GM23338 (cell line): ENCODE measurements at regions not wholly inside any gene's neighbourhood (a gene's known extent, or its start where the extent isn't known, plus 50 kb on each side); places are given as distances from the start of the nearest gene placed in this dataset.

Experiments used
- ATAC-seq: fragments of 200-7000 bp; cut with Tn5 transposase; 3 replicates; pipeline ENCODE4 v1.9.1; 2020
- DNase-seq: peaks from one replicate; pipeline ENCODE4 v3.0.0-alpha.2; 2015; ENCODE audit warnings: low spot score
- H2AFZ ChIP-seq: fragments of 200-600 bp; sonication (generic); 2 replicates; pipeline ENCODE4 v1.8.0; 2016; ENCODE audit warnings: antibody characterized with exemption, mild to moderate bottlenecking, moderate library complexity
- H3F3A ChIP-seq: fragments of 200-600 bp; sonication (generic); replicated peaks from 2 replicates; pipeline ENCODE4 v1.8.0; 2017; ENCODE audit warnings: antibody characterized with exemption, mixed run types, low read depth
- H3K27ac ChIP-seq: fragments of 200-600 bp; sonication (generic); 2 replicates; pipeline ENCODE4 v1.6.1; 2016; ENCODE audit warnings: low read depth
- H3K27me3 ChIP-seq: fragments of 200-600 bp; sonication (generic); 2 replicates; pipeline ENCODE4 v1.8.0; 2016; ENCODE audit warnings: mild to moderate bottlenecking, mixed run types, moderate library complexity; ENCODE audit not compliant: insufficient read depth
- H3K36me3 ChIP-seq: fragments of 200-600 bp; sonication (generic); 2 replicates; pipeline ENCODE4 v1.8.0; 2016; ENCODE audit warnings: mild to moderate bottlenecking; ENCODE audit not compliant: insufficient read depth
- H3K4me1 ChIP-seq: fragments of 200-600 bp; sonication (generic); 2 replicates; pipeline ENCODE4 v1.8.0; 2016; ENCODE audit warnings: mild to moderate bottlenecking, moderate library complexity; ENCODE audit not compliant: insufficient read depth
- H3K4me2 ChIP-seq: fragments of 200-600 bp; sonication (generic); 2 replicates; pipeline ENCODE4 v1.7.1; 2017; ENCODE audit warnings: mixed run types
- H3K4me3 ChIP-seq: fragments of 200-600 bp; sonication (generic); 2 replicates; pipeline ENCODE4 v1.6.1; 2016; ENCODE audit warnings: mixed run types
- H3K79me2 ChIP-seq: fragments of 200-600 bp; sonication (generic); replicated peaks from 2 replicates; pipeline ENCODE4 v1.8.0; 2017; ENCODE audit warnings: mild to moderate bottlenecking; ENCODE audit not compliant: insufficient read depth
- H3K9me2 ChIP-seq: fragments of 200-600 bp; sonication (generic); 2 replicates; pipeline ENCODE4 v1.8.0; 2017; ENCODE audit not compliant: insufficient read depth
- H4K20me1 ChIP-seq: fragments of 200-600 bp; sonication (generic); replicated peaks from 2 replicates; pipeline ENCODE4 v1.8.0; 2017; ENCODE audit warnings: mild to moderate bottlenecking; ENCODE audit not compliant: insufficient read depth
- H3K27ac Mint-ChIP-seq: 2 replicates; pipeline ENCODE4 v1.8.0; 2020; ENCODE audit warnings: inconsistent platforms, mild to moderate bottlenecking, moderate library complexity, mixed read lengths
- H3K27me3 Mint-ChIP-seq: 3 replicates; pipeline ENCODE4 v1.8.0; 2022; ENCODE audit warnings: low read depth, mild to moderate bottlenecking, moderate library complexity, mixed read lengths, inconsistent platforms; ENCODE audit not compliant: insufficient read depth, poor library complexity
- H3K36me3 Mint-ChIP-seq: 3 replicates; pipeline ENCODE4 v1.8.0; 2021; ENCODE audit warnings: low read depth, mild to moderate bottlenecking, inconsistent platforms, moderate library complexity, mixed read lengths
- H3K4me1 Mint-ChIP-seq: 3 replicates; pipeline ENCODE4 v1.8.0; 2020; ENCODE audit warnings: mild to moderate bottlenecking, inconsistent platforms, mixed read lengths
- H3K4me3 Mint-ChIP-seq: 3 replicates; pipeline ENCODE4 v1.8.0; 2021; ENCODE audit warnings: moderate library complexity, mild to moderate bottlenecking, inconsistent platforms, mixed read lengths
- H3K9me3 Mint-ChIP-seq: 3 replicates; pipeline ENCODE4 v1.8.0; 2020; ENCODE audit warnings: moderate library complexity, mild to moderate bottlenecking, inconsistent platforms, mixed read lengths
- CREB1 ChIP-seq: fragments of 250-450 bp; sonication (Bioruptor Pico); IDR thresholded peaks from 2 replicates; pipeline ENCODE4 v1.5.0; 2020; ENCODE audit warnings: low read depth, mild to moderate bottlenecking, moderate library complexity
- EZH2 ChIP-seq: fragments of 200-600 bp; sonication (generic); IDR thresholded peaks from one replicate; pipeline ENCODE4 v1.8.0; 2017; ENCODE audit warnings: antibody characterized with exemption, mild to moderate bottlenecking, low read depth; ENCODE audit not compliant: unreplicated experiment
- EZH2phosphoT487 ChIP-seq: fragments of 200-600 bp; sonication (generic); IDR thresholded peaks from one replicate; pipeline ENCODE4 v1.8.1; 2018; ENCODE audit warnings: antibody characterized with exemption; ENCODE audit not compliant: unreplicated experiment
- JUNB ChIP-seq: IDR thresholded peaks from one replicate; pipeline ENCODE4 v1.6.1; 2016; ENCODE audit warnings: antibody characterized with exemption; ENCODE audit not compliant: unreplicated experiment
- NANOG ChIP-seq: IDR thresholded peaks from 2 replicates; pipeline ENCODE4 v1.6.1; 2016; ENCODE audit warnings: antibody characterized with exemption, borderline replicate concordance
- POLR2AphosphoS5 ChIP-seq: IDR thresholded peaks from 2 replicates; pipeline ENCODE4 v1.6.1; 2016; ENCODE audit warnings: antibody characterized with exemption, low read depth
- STAT1 ChIP-seq: IDR thresholded peaks from one replicate; pipeline ENCODE4 v1.6.1; 2016; ENCODE audit warnings: antibody characterized with exemption; ENCODE audit not compliant: unreplicated experiment
- ZNF114 ChIP-seq: fragments of 250-450 bp; sonication (Bioruptor Pico); IDR thresholded peaks from 2 replicates; pipeline ENCODE4 v1.5.0; 2020; ENCODE audit warnings: mild to moderate bottlenecking, moderate library complexity
- ZNF331 ChIP-seq: fragments of 250-450 bp; sonication (Bioruptor Pico); IDR thresholded peaks from 2 replicates; pipeline ENCODE4 v1.5.0; 2020; ENCODE audit warnings: low read depth, mild to moderate bottlenecking, moderate library complexity
- TF ChIP-seq, protein P1 (sequence below): IDR thresholded peaks from 2 replicates; pipeline ENCODE4 v1.6.1; 2016; ENCODE audit warnings: antibody characterized with exemption
- TF ChIP-seq, protein P2 (sequence below), 2 experiments: fragments of 200-600 bp in 1 of 2; sonication (generic) in 1 of 2; conservative IDR thresholded peaks; 2 replicates each; pipeline versions ENCODE4 v1.5.1 to v1.6.1; 2016 to 2017; ENCODE audit warnings: antibody characterized with exemption in 2 of 2, low read depth in 2 of 2, mild to moderate bottlenecking in 2 of 2, moderate library complexity in 1 of 2
- TF ChIP-seq, protein P3 (sequence below): fragments of 250-450 bp; sonication (Bioruptor Pico); IDR thresholded peaks from 2 replicates; pipeline ENCODE4 v1.5.0; 2020; ENCODE audit warnings: mild to moderate bottlenecking, moderate library complexity
- TF ChIP-seq, protein P4 (sequence below): IDR thresholded peaks from one replicate; pipeline ENCODE4 v1.6.1; 2018; ENCODE audit warnings: antibody characterized with exemption; ENCODE audit not compliant: unreplicated experiment

DNA sequence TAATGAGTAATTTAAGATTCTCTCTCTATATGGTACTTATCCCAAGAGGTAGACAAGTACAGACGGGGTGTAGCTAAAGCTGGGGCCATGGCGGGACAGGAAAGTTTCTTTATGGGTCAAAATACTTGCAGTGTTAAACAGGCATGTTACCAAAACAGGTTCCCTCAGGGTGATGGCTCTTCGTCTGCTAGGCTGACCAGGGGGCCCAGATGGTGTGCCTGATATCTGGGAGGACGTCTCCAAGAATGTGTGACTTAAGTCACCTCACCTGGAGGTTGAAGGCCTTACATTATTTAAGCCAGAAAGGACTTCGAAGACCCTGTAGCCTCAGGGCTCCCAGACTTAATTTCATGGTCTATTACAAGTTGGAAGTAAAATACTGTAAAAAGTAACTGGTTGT is 52.7 kb upstream of the FMOD start:
- no peaks in the 10 kb centered on the region for H3F3A ChIP-seq
- H4K20me1 ChIP-seq, result no peaks in the 10 kb centered on the region
- ATAC-seq (no peak), DNase-seq (no peak)
- no peak overlapping the region for H3K4me2 ChIP-seq
- peaks cover 8% of the 10 kb centered on the region for H3K4me1 ChIP-seq
- Mint-ChIP-seq H3K27me3 (no peaks in the 10 kb centered on the region), H3K9me3 (no peaks in the 10 kb centered on the region), H3K4me1 (peaks cover 15% of the 10 kb centered on the region), H3K4me3 (no peak overlapping the region), H3K36me3 (no peaks in the 10 kb centered on the region), H3K27ac (no peak overlapping the region)
- H3K79me2 ChIP-seq, result no peaks in the 10 kb centered on the region
- TF ChIP-seq CREB1 (CRISPR knock-in tag) (no peak), EZH2phosphoT487 (no peak), STAT1 (no peak), ZNF331 (CRISPR knock-in tag) (no peak), NANOG (no peak), ZNF114 (CRISPR knock-in tag) (no peak), JUNB (no peak), EZH2 (no peak), POLR2AphosphoS5 (no peak)
- TF ChIP-seq, protein P1, sequence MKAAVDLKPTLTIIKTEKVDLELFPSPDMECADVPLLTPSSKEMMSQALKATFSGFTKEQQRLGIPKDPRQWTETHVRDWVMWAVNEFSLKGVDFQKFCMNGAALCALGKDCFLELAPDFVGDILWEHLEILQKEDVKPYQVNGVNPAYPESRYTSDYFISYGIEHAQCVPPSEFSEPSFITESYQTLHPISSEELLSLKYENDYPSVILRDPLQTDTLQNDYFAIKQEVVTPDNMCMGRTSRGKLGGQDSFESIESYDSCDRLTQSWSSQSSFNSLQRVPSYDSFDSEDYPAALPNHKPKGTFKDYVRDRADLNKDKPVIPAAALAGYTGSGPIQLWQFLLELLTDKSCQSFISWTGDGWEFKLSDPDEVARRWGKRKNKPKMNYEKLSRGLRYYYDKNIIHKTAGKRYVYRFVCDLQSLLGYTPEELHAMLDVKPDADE, result no peak
- TF ChIP-seq, protein P2, sequence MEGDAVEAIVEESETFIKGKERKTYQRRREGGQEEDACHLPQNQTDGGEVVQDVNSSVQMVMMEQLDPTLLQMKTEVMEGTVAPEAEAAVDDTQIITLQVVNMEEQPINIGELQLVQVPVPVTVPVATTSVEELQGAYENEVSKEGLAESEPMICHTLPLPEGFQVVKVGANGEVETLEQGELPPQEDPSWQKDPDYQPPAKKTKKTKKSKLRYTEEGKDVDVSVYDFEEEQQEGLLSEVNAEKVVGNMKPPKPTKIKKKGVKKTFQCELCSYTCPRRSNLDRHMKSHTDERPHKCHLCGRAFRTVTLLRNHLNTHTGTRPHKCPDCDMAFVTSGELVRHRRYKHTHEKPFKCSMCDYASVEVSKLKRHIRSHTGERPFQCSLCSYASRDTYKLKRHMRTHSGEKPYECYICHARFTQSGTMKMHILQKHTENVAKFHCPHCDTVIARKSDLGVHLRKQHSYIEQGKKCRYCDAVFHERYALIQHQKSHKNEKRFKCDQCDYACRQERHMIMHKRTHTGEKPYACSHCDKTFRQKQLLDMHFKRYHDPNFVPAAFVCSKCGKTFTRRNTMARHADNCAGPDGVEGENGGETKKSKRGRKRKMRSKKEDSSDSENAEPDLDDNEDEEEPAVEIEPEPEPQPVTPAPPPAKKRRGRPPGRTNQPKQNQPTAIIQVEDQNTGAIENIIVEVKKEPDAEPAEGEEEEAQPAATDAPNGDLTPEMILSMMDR (conservative IDR thresholded peaks at IDR 0.05; ENCODE audit: low read depth in 2 of 2), result no peak
- TF ChIP-seq, protein P3, sequence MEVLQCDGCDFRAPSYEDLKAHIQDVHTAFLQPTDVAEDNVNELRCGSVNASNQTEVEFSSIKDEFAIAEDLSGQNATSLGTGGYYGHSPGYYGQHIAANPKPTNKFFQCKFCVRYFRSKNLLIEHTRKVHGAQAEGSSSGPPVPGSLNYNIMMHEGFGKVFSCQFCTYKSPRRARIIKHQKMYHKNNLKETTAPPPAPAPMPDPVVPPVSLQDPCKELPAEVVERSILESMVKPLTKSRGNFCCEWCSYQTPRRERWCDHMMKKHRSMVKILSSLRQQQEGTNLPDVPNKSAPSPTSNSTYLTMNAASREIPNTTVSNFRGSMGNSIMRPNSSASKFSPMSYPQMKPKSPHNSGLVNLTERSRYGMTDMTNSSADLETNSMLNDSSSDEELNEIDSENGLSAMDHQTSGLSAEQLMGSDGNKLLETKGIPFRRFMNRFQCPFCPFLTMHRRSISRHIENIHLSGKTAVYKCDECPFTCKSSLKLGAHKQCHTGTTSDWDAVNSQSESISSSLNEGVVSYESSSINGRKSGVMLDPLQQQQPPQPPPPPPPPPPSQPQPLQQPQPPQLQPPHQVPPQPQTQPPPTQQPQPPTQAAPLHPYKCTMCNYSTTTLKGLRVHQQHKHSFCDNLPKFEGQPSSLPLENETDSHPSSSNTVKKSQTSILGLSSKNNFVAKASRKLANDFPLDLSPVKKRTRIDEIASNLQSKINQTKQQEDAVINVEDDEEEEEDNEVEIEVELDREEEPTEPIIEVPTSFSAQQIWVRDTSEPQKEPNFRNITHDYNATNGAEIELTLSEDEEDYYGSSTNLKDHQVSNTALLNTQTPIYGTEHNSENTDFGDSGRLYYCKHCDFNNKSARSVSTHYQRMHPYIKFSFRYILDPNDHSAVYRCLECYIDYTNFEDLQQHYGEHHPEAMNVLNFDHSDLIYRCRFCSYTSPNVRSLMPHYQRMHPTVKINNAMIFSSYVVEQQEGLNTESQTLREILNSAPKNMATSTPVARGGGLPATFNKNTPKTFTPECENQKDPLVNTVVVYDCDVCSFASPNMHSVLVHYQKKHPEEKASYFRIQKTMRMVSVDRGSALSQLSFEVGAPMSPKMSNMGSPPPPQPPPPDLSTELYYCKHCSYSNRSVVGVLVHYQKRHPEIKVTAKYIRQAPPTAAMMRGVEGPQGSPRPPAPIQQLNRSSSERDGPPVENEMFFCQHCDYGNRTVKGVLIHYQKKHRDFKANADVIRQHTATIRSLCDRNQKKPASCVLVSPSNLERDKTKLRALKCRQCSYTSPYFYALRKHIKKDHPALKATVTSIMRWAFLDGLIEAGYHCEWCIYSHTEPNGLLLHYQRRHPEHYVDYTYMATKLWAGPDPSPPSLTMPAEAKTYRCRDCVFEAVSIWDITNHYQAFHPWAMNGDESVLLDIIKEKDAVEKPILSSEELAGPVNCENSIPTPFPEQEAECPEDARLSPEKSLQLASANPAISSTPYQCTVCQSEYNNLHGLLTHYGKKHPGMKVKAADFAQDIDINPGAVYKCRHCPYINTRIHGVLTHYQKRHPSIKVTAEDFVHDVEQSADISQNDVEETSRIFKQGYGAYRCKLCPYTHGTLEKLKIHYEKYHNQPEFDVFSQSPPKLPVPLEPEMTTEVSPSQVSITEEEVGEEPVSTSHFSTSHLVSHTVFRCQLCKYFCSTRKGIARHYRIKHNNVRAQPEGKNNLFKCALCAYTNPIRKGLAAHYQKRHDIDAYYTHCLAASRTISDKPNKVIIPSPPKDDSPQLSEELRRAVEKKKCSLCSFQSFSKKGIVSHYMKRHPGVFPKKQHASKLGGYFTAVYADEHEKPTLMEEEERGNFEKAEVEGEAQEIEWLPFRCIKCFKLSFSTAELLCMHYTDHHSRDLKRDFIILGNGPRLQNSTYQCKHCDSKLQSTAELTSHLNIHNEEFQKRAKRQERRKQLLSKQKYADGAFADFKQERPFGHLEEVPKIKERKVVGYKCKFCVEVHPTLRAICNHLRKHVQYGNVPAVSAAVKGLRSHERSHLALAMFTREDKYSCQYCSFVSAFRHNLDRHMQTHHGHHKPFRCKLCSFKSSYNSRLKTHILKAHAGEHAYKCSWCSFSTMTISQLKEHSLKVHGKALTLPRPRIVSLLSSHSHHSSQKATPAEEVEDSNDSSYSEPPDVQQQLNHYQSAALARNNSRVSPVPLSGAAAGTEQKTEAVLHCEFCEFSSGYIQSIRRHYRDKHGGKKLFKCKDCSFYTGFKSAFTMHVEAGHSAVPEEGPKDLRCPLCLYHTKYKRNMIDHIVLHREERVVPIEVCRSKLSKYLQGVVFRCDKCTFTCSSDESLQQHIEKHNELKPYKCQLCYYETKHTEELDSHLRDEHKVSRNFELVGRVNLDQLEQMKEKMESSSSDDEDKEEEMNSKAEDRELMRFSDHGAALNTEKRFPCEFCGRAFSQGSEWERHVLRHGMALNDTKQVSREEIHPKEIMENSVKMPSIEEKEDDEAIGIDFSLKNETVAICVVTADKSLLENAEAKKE, result no peak
- TF ChIP-seq, protein P4, sequence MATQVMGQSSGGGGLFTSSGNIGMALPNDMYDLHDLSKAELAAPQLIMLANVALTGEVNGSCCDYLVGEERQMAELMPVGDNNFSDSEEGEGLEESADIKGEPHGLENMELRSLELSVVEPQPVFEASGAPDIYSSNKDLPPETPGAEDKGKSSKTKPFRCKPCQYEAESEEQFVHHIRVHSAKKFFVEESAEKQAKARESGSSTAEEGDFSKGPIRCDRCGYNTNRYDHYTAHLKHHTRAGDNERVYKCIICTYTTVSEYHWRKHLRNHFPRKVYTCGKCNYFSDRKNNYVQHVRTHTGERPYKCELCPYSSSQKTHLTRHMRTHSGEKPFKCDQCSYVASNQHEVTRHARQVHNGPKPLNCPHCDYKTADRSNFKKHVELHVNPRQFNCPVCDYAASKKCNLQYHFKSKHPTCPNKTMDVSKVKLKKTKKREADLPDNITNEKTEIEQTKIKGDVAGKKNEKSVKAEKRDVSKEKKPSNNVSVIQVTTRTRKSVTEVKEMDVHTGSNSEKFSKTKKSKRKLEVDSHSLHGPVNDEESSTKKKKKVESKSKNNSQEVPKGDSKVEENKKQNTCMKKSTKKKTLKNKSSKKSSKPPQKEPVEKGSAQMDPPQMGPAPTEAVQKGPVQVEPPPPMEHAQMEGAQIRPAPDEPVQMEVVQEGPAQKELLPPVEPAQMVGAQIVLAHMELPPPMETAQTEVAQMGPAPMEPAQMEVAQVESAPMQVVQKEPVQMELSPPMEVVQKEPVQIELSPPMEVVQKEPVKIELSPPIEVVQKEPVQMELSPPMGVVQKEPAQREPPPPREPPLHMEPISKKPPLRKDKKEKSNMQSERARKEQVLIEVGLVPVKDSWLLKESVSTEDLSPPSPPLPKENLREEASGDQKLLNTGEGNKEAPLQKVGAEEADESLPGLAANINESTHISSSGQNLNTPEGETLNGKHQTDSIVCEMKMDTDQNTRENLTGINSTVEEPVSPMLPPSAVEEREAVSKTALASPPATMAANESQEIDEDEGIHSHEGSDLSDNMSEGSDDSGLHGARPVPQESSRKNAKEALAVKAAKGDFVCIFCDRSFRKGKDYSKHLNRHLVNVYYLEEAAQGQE, result no peak
- no peak overlapping the region for H3K27ac ChIP-seq
- no peak overlapping the region for H3K4me3 ChIP-seq
- H2AFZ ChIP-seq, result peak overlapping the region; percentile 65; the same call in 1 of the 2 replicates
- H3K9me2 ChIP-seq, result no peaks in the 10 kb centered on the region
- no peaks in the 10 kb centered on the region for H3K27me3 ChIP-seq
- H3K36me3 ChIP-seq, result no peaks in the 10 kb centered on the region
